A673 (cell line): ENCODE measurements at regions not wholly inside any gene's neighbourhood (a gene's known extent, or its start where the extent isn't known, plus 50 kb on each side); places are given as distances from the start of the nearest gene placed in this dataset.
"Not testable (repeated sequence)": the region's sequence is repeated elsewhere in the genome, so short reads cannot be mapped to it uniquely, and the experiment has no call there.

Experiments used
- EZH2 ChIP-seq: fragments of 200-600 bp; sonication (generic); IDR thresholded peaks from 2 replicates; pipeline ENCODE4 v1.6.1; 2017; ENCODE audit warnings: borderline replicate concordance, low read depth, mild to moderate bottlenecking, mixed read lengths, antibody characterized with exemption, low read length; ENCODE audit not compliant: poor library complexity, severe bottlenecking
- TF ChIP-seq, protein P1 (sequence below): fragments of 300-800, 200-600 bp; sonication (generic); conservative IDR thresholded peaks from 2 replicates; pipeline ENCODE4 v1.5.1; 2017; ENCODE audit warnings: low read depth, mild to moderate bottlenecking, antibody characterized with exemption, low read length, moderate library complexity, mixed read lengths

DNA sequence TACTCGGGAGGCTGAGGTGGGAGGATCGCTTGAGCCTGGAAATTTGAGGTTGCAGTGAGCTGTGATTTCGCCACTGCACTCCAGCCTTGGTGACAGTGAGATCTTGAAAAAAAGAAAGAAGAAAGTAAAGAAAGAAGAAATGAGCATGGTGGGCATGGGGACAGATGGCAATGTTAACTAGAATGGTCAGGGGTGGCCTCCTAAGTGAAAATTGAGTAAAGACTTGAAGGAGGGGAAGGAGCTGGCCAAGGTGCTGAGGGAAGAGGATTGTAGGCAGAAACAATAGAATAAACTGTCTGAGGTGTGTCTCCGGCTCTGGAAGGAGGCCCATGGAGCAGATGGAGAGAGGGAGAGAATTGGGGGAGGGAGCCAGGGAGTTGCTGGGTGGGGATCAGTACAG is 60.1 kb upstream of the METTL14 start:
- TF ChIP-seq, protein P1, sequence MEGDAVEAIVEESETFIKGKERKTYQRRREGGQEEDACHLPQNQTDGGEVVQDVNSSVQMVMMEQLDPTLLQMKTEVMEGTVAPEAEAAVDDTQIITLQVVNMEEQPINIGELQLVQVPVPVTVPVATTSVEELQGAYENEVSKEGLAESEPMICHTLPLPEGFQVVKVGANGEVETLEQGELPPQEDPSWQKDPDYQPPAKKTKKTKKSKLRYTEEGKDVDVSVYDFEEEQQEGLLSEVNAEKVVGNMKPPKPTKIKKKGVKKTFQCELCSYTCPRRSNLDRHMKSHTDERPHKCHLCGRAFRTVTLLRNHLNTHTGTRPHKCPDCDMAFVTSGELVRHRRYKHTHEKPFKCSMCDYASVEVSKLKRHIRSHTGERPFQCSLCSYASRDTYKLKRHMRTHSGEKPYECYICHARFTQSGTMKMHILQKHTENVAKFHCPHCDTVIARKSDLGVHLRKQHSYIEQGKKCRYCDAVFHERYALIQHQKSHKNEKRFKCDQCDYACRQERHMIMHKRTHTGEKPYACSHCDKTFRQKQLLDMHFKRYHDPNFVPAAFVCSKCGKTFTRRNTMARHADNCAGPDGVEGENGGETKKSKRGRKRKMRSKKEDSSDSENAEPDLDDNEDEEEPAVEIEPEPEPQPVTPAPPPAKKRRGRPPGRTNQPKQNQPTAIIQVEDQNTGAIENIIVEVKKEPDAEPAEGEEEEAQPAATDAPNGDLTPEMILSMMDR = not testable (repeated sequence)
- TF ChIP-seq EZH2 = not testable (repeated sequence)
